Erythroblast (primary cell): ENCODE measurements at regions not wholly inside any gene's neighbourhood (a gene's known extent, or its start where the extent isn't known, plus 50 kb on each side); places are given as distances from the start of the nearest gene placed in this dataset.

ENCODE experiments used
- GATA1 ChIP-seq: IDR thresholded peaks from 2 replicates; pipeline ENCODE4 v1.6.1; 2011; ENCODE audit warnings: low read depth, mild to moderate bottlenecking, control low read depth, low read length, moderate library complexity
- POLR2A ChIP-seq: IDR thresholded peaks from 2 replicates; pipeline ENCODE4 v1.6.1; 2011; ENCODE audit warnings: mild to moderate bottlenecking, low read length

- TF ChIP-seq POLR2A (no peak), GATA1 (no peak)
These were observed 58.6 kb upstream of the TPM1 start for GRCh38 chr15:62983956-62984355.
